ENCODE measurements at regions not wholly inside any gene's neighbourhood (a gene's known extent, or its start where the extent isn't known, plus 50 kb on each side); places are given as distances from the start of the nearest gene placed in this dataset.
A peak's percentile ranks its signal among the peaks of the same experiment; 100 is the strongest.

- no peak overlapping the region for H3K4me3 ChIP-seq (ENCODE audit: low read length)
- TF ChIP-seq CTCF (conservative IDR thresholded peaks at IDR 0.05; ENCODE audit: low read length): no peak
These were observed 184.4 kb upstream of the TMEM45B start for GRCh38 chr11:129631201-129631600.

GRCh38 chr11:129636926-129637325 is 178.7 kb upstream of the TMEM45B start:
- no peak for TF ChIP-seq CTCF (conservative IDR thresholded peaks at IDR 0.05; ENCODE audit: low read length)

More at GRCh38 chr11:129631201-129631600, 184.4 kb upstream of the TMEM45B start:
- no peak for DNase-seq (ENCODE audit: low read depth)

GRCh38 chr11:129637473-129637872 is 178.2 kb upstream of the TMEM45B start:
- DNase-seq (ENCODE audit: low read depth): no peak
- TF ChIP-seq CTCF (conservative IDR thresholded peaks at IDR 0.05; ENCODE audit: low read length): no peak
- no peak overlapping the region for H3K4me3 ChIP-seq (ENCODE audit: low read length)

More at GRCh38 chr11:129636926-129637325, 178.7 kb upstream of the TMEM45B start:
- no peak overlapping the region for H3K4me3 ChIP-seq (ENCODE audit: low read length)
- no peak for DNase-seq (ENCODE audit: low read depth)

- DNase-seq (ENCODE audit: low read depth): no peak
- H3K4me3 ChIP-seq (ENCODE audit: low read length): no peak overlapping the region
- TF ChIP-seq CTCF (conservative IDR thresholded peaks at IDR 0.05; ENCODE audit: low read length): no peak
These were observed 177.5 kb upstream of the TMEM45B start for GRCh38 chr11:129637983-129638776.

GRCh38 chr11:129639300-129639699 is 176.3 kb upstream of the TMEM45B start:
- no peak overlapping the region for H3K4me3 ChIP-seq (ENCODE audit: low read length)
- peak; percentile 77 for DNase-seq (ENCODE audit: low read depth)
- no peak for TF ChIP-seq CTCF (conservative IDR thresholded peaks at IDR 0.05; ENCODE audit: low read length)

- H3K4me3 ChIP-seq (ENCODE audit: low read length): no peak overlapping the region
- TF ChIP-seq CTCF (conservative IDR thresholded peaks at IDR 0.05; ENCODE audit: low read length): no peak
- DNase-seq (ENCODE audit: low read depth): no peak
These were observed 175.0 kb upstream of the TMEM45B start for GRCh38 chr11:129640671-129641070.

- peak; percentile 43 for DNase-seq (ENCODE audit: low read depth)
- H3K4me3 ChIP-seq (ENCODE audit: low read length): no peak overlapping the region
- TF ChIP-seq CTCF (conservative IDR thresholded peaks at IDR 0.05; ENCODE audit: low read length): no peak
These were observed 172.5 kb upstream of the TMEM45B start for GRCh38 chr11:129643031-129643721.

All from AG10803 (cell line).